B cell (primary cell): ENCODE measurements at regions not wholly inside any gene's neighbourhood (a gene's known extent, or its start where the extent isn't known, plus 50 kb on each side); places are given as distances from the start of the nearest gene placed in this dataset.

Source experiments
- ATAC-seq: fragments of 200-7000 bp; cut with Tn5 transposase; one replicate; pipeline ENCODE4 v1.10.0; 2021; ENCODE audit warnings: low read depth, mild to moderate bottlenecking, moderate number of reproducible peaks, moderate library complexity
- CTCF ChIA-PET: fragments of 350-600 bp; sonication (Branson Sonifier 250); formaldehyde crosslinking; loops from one replicate; lab custom pipeline; 2021; ENCODE audit warnings: antibody characterized with exemption, inconsistent platforms; lab: Charles Lee
- POLR2A ChIA-PET: fragments of 350-600 bp; sonication (Branson Sonifier 250); formaldehyde crosslinking; loops from one replicate; lab custom pipeline; 2021; ENCODE audit warnings: antibody characterized with exemption; lab: Charles Lee
- DNase-seq: peaks from one replicate; pipeline ENCODE4 v3.0.0; 2013
- H2AFZ ChIP-seq: 2 replicates; pipeline ENCODE4 v1.6.1; 2012; ENCODE audit warnings: mild to moderate bottlenecking, low read depth, low read length; ENCODE audit not compliant: insufficient read depth, poor library complexity, severe bottlenecking
- H3K27ac ChIP-seq, 2 donors: 1 replicate in 1 of 2; 2 replicates in 1 of 2; pipeline ENCODE4 v1.5.1; 2012 to 2013; ENCODE audit warnings: low read length in 2 of 2, mild to moderate bottlenecking in 2 of 2, moderate library complexity in 1 of 2
- H3K27me3 ChIP-seq, 4 experiments: fragments of 200-600 bp in 1 of 4; sonication (generic) in 1 of 4; replicated peaks in 1 of 4; 1 replicate in 2 of 4; 2 replicates in 2 of 4; pipeline versions ENCODE4 v1.6.1 to v1.7.0; 2013 to 2016; ENCODE audit warnings: low read length in 3 of 4, mild to moderate bottlenecking in 2 of 4, mixed read lengths in 1 of 4, moderate library complexity in 1 of 4; ENCODE audit not compliant: insufficient read depth in 4 of 4, control insufficient read depth in 3 of 4; ENCODE audit errors: control extremely low read depth in 1 of 4
- H3K36me3 ChIP-seq, 2 experiments: replicated peaks in 1 of 2; 1 replicate in 1 of 2; 2 replicates in 1 of 2; pipeline versions ENCODE4 v1.6.1 to v1.7.1; 2013; ENCODE audit warnings: low read length in 1 of 2; ENCODE audit not compliant: insufficient read depth in 2 of 2, control insufficient read depth in 1 of 2; ENCODE audit errors: control extremely low read depth in 1 of 2, extremely low read depth in 1 of 2
- H3K4me1 ChIP-seq, 2 donors: fragments of 200-600 bp in 1 of 2; sonication (generic) in 1 of 2; 1 replicate in 1 of 2; 2 replicates in 1 of 2; pipeline versions ENCODE4 v1.5.1 to v1.6.1; 2013 to 2017; ENCODE audit warnings: low read length in 2 of 2; ENCODE audit not compliant: control insufficient read depth in 2 of 2, insufficient read depth in 2 of 2
- H3K4me2 ChIP-seq: replicated peaks from 2 replicates; pipeline ENCODE3; 2012; ENCODE audit warnings: mild to moderate bottlenecking, low read depth, low read length; ENCODE audit not compliant: poor library complexity, severe bottlenecking
- H3K4me3 ChIP-seq, 5 experiments: fragments of 200-600 bp in 1 of 5; sonication (generic) in 1 of 5; 1 replicate in 3 of 5; 2 replicates in 2 of 5; pipeline versions ENCODE4 v1.5.1 to v1.7.0; 2011 to 2016; ENCODE audit warnings: low read length in 4 of 5, mild to moderate bottlenecking in 4 of 5, low read depth in 2 of 5, control low read depth in 1 of 5, moderate library complexity in 1 of 5; ENCODE audit not compliant: insufficient read depth in 1 of 5; ENCODE audit errors: control extremely low read depth in 1 of 5, extremely low read depth in 1 of 5
- H3K79me2 ChIP-seq: fragments of 200-600 bp; sonication (generic); one replicate; pipeline ENCODE4 v1.6.0; 2016; ENCODE audit warnings: low read length; ENCODE audit not compliant: control insufficient read depth, insufficient read depth
- H3K9ac ChIP-seq: fragments of 200-600 bp; sonication (generic); 2 replicates; pipeline ENCODE4 v1.6.1; 2017; ENCODE audit warnings: mild to moderate bottlenecking, low read length, moderate library complexity
- H3K9me3 ChIP-seq, 3 donors: one replicate each; pipeline versions ENCODE4 v1.6.1 to v1.7.1; 2013; ENCODE audit warnings: low read length in 2 of 3; ENCODE audit not compliant: control insufficient read depth in 2 of 3, insufficient read depth in 1 of 3; ENCODE audit errors: control extremely low read depth in 1 of 3
- H4K20me1 ChIP-seq: 2 replicates; pipeline ENCODE4 v1.6.0; 2012; ENCODE audit warnings: mild to moderate bottlenecking, low read length; ENCODE audit not compliant: insufficient read depth, control insufficient read depth, poor library complexity, severe bottlenecking
- H3K27ac Mint-ChIP-seq: one replicate; pipeline ENCODE4 v1.8.0; 2021; ENCODE audit warnings: mixed read lengths
- H3K27me3 Mint-ChIP-seq: one replicate; pipeline ENCODE4 v1.8.0; 2021; ENCODE audit warnings: mixed read lengths
- H3K4me1 Mint-ChIP-seq: one replicate; pipeline ENCODE4 v1.8.0; 2021; ENCODE audit warnings: mixed read lengths
- H3K4me3 Mint-ChIP-seq: one replicate; pipeline ENCODE4 v1.8.0; 2021; ENCODE audit warnings: mixed read lengths
- H3K9me3 Mint-ChIP-seq: one replicate; pipeline ENCODE4 v1.8.0; 2022; ENCODE audit warnings: mixed read lengths; ENCODE audit not compliant: insufficient read depth
- EZH2 ChIP-seq: IDR thresholded peaks from 2 replicates; pipeline ENCODE4 v1.6.1; 2012; ENCODE audit warnings: borderline replicate concordance, low read depth, mild to moderate bottlenecking, moderate library complexity, low read length; ENCODE audit not compliant: insufficient read depth, poor library complexity, severe bottlenecking
- WGBS: methylation state at CpG from one replicate; pipeline ENCODE4 v1.1.5; 2013; ENCODE audit warnings: missing lambda C conversion rate; ENCODE audit not compliant: insufficient coverage; 5-methylcytosine and 5-hydroxymethylcytosine counted together
- intact Hi-C: fragments of 100-400 bp; cut with micrococcal nuclease; formaldehyde crosslinking; loops from one replicate; pipeline ENCODE4 v1.10.0; 2022
- TF ChIP-seq, protein P1 (sequence below): fragments of 200-600 bp; IDR thresholded peaks from one replicate; pipeline ENCODE4 v1.8.0; 2022; ENCODE audit warnings: antibody characterized with exemption, mild to moderate bottlenecking

DNA sequence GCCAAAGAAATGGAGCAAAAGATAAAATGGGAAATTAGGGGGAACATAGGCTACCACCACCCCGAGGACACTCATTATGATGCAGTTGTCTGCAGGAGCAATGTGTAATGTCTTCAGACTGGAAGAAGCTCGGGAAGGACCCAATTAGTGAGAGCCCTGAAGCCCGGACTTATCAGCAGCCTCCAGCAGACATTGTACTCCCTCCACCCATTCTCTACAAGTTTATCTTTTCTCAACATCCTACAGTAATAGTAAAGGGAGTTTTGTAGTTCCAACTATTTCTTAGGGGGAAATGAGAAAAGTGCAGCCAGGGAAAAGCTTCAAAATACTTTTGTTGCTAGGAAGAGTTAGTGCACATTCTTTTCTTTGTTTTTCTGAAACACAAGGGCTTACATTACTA lies 657.3 kb upstream of the COBL start:
- Mint-ChIP-seq H3K27ac (no peak overlapping the region), H3K9me3 (no peaks in the 10 kb centered on the region), H3K27me3 (no peaks in the 10 kb centered on the region), H3K4me3 (no peak overlapping the region), H3K4me1 (no peaks in the 10 kb centered on the region)
- intact Hi-C loops = no loop called here
- DNase-seq (no peak), ATAC-seq (no peak)
- Histone ChIP-seq H2AFZ (no peak overlapping the region), H3K9me3 (peaks cover 0 to 2% (median 0%) of the 10 kb centered on the region in 3 donors), H3K9ac (no peak overlapping the region), H3K4me3 (no peak overlapping the region), H4K20me1 (no peaks in the 10 kb centered on the region), H3K79me2 (no peaks in the 10 kb centered on the region), H3K27ac (no peak overlapping the region), H3K36me3 (no peaks in the 10 kb centered on the region), H3K4me2 (no peak overlapping the region), H3K27me3 (no peaks in the 10 kb centered on the region), H3K4me1 (no peaks in the 10 kb centered on the region)
- WGBS = no CpG with 5 or more reads among the region's 3 CpGs
- ChIA-PET POLR2A (no interaction called here), CTCF (no interaction called here)
- no peak for TF ChIP-seq EZH2
- TF ChIP-seq, protein P1, sequence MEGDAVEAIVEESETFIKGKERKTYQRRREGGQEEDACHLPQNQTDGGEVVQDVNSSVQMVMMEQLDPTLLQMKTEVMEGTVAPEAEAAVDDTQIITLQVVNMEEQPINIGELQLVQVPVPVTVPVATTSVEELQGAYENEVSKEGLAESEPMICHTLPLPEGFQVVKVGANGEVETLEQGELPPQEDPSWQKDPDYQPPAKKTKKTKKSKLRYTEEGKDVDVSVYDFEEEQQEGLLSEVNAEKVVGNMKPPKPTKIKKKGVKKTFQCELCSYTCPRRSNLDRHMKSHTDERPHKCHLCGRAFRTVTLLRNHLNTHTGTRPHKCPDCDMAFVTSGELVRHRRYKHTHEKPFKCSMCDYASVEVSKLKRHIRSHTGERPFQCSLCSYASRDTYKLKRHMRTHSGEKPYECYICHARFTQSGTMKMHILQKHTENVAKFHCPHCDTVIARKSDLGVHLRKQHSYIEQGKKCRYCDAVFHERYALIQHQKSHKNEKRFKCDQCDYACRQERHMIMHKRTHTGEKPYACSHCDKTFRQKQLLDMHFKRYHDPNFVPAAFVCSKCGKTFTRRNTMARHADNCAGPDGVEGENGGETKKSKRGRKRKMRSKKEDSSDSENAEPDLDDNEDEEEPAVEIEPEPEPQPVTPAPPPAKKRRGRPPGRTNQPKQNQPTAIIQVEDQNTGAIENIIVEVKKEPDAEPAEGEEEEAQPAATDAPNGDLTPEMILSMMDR = no peak

DNA sequence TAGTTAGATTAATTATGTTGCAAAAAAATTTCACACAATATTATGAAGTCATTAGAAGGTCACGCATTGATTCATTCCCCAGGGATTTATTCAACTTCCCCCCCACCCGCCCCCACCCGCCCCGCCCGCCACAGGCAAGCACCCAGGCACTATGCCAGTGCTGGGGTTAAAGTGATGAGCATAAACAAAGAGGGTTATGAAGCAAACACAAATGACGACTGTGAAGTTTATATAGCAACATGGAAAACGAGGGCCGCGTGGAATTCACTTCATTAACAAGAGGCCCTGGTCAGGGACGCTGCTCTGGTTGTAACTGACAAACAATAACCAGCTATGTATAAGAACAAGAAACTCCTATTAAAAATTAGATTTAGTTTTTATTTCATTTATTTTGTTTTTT lies 656.5 kb upstream of the COBL start:
- Mint-ChIP-seq H3K9me3 (peaks cover 2% of the 10 kb centered on the region), H3K4me3 (no peak overlapping the region), H3K27me3 (no peaks in the 10 kb centered on the region), H3K27ac (no peak overlapping the region), H3K4me1 (no peaks in the 10 kb centered on the region)
- Histone ChIP-seq H3K9me3 (no peaks in the 10 kb centered on the region), H4K20me1 (no peaks in the 10 kb centered on the region), H3K36me3 (no peaks in the 10 kb centered on the region), H2AFZ (no peak overlapping the region), H3K4me2 (no peak overlapping the region), H3K4me3 (no peak overlapping the region), H3K9ac (no peak overlapping the region), H3K4me1 (no peaks in the 10 kb centered on the region), H3K27me3 (no peaks in the 10 kb centered on the region), H3K27ac (no peak overlapping the region), H3K79me2 (no peaks in the 10 kb centered on the region)
- DNase-seq = no peak
- CTCF ChIA-PET = no interaction called here
- 100% methylated on average over 1 of the region's 10 CpGs for WGBS
- TF ChIP-seq EZH2 = no peak
- TF ChIP-seq, protein P1 = no peak
- intact Hi-C loops = no loop called here
- POLR2A ChIA-PET = no interaction called here
- no peak for ATAC-seq
